Kidney (tissue), 13 donors: ENCODE measurements at regions not wholly inside any gene's neighbourhood (a gene's known extent, or its start where the extent isn't known, plus 50 kb on each side); places are given as distances from the start of the nearest gene placed in this dataset.

Experiments used
- DNase-seq, 5 donors: peaks; one replicate each; pipeline ENCODE4 v3.0.0-alpha.2; 2013 to 2020
- FAIRE-seq: peaks from 2 replicates; lab custom pipeline; 2012; peaks lifted over from hg19 to GRCh38; lab: Jason Lieb, UNC
- H3K27ac ChIP-seq, 2 donors: one replicate each; pipeline ENCODE4 v1.7.0; 2013; ENCODE audit warnings: low read depth in 2 of 2, low read length in 2 of 2, inconsistent platforms in 1 of 2
- H3K27me3 ChIP-seq: one replicate; pipeline ENCODE4 v1.7.1; 2013; ENCODE audit warnings: low read length, inconsistent platforms; ENCODE audit not compliant: control insufficient read depth, insufficient read depth
- H3K36me3 ChIP-seq, 3 donors: one replicate each; pipeline versions ENCODE4 v1.7.0 to v1.7.1; 2013; ENCODE audit warnings: low read length in 3 of 3, control low read depth in 1 of 3, inconsistent platforms in 1 of 3; ENCODE audit not compliant: insufficient read depth in 3 of 3, control insufficient read depth in 2 of 3
- H3K4me1 ChIP-seq, 3 donors: one replicate each; pipeline versions ENCODE4 v1.7.0 to v1.7.1; 2013; ENCODE audit warnings: low read length in 3 of 3, inconsistent platforms in 1 of 3, low read depth in 1 of 3; ENCODE audit not compliant: control insufficient read depth in 2 of 3, insufficient read depth in 2 of 3
- H3K4me3 ChIP-seq, 3 donors: one replicate each; pipeline versions ENCODE4 v1.7.0 to v1.8.1; 2013; ENCODE audit warnings: low read length in 3 of 3, control low read depth in 1 of 3, inconsistent platforms in 1 of 3
- H3K9ac ChIP-seq, 3 donors: one replicate each; pipeline versions ENCODE4 v1.7.0 to v1.7.1; 2013; ENCODE audit warnings: low read length in 3 of 3, control low read depth in 1 of 3, inconsistent platforms in 1 of 3
- H3K9me3 ChIP-seq, 3 donors: one replicate each; pipeline versions ENCODE4 v1.7.0 to v1.7.1; 2013; ENCODE audit warnings: low read length in 3 of 3, control low read depth in 1 of 3, inconsistent platforms in 1 of 3; ENCODE audit not compliant: control insufficient read depth in 2 of 3, insufficient read depth in 1 of 3
- CTCF ChIP-seq: IDR thresholded peaks from 3 replicates; pipeline ENCODE4 v1.5.1; 2012; ENCODE audit warnings: mild to moderate bottlenecking, moderate library complexity, borderline replicate concordance; ENCODE audit not compliant: insufficient read depth; ENCODE audit errors: extremely low read depth
- intact Hi-C: fragments of 100-400 bp; cut with DNase I; formaldehyde crosslinking; loops from one replicate; pipeline ENCODE4 v1.11.1; 2022
- donor health status: control.
- donor health status: control.
- donor health status: control.
- donor health status: control.
- donor health status: control.
- donor health status: DM: yes; HTN: yes; CAD: no.
- donor health status: Normal renal cell carcinoma (clear cell type).

GRCh38 chr7:142407939-142408570 lies 150.2 kb upstream of the PRSS58 start:
- Histone ChIP-seq H3K4me1 (peaks cover 0 to 3% (median 0%) of the 10 kb centered on the region in 3 donors), H3K27ac (no peak overlapping the region), H3K9ac (no peak overlapping the region), H3K27me3 (no peaks in the 10 kb centered on the region), H3K4me3 (no peak overlapping the region), H3K9me3 (no peaks in the 10 kb centered on the region), H3K36me3 (no peaks in the 10 kb centered on the region)
- FAIRE-seq, result no peak
- TF ChIP-seq CTCF, result no peak
- DNase-seq, result no peak
- intact Hi-C loops, result no loop called here

- TF ChIP-seq CTCF, result no peak
- no peaks in the 10 kb centered on the region for H3K36me3 ChIP-seq
- H3K9ac ChIP-seq, result no peak overlapping the region
- FAIRE-seq (no peak), DNase-seq (no peak)
- H3K4me3 ChIP-seq, result no peak overlapping the region
- H3K27ac ChIP-seq, result no peak overlapping the region
- no peaks in the 10 kb centered on the region for H3K9me3 ChIP-seq
- no peaks in the 10 kb centered on the region for H3K27me3 ChIP-seq
- intact Hi-C loops, result no loop called here
- H3K4me1 ChIP-seq, result no peaks in the 10 kb centered on the region
Measured at GRCh38 chr7:142405122-142405765, 147.4 kb upstream of the PRSS58 start.

GRCh38 chr7:142401951-142402350 lies 144.1 kb upstream of the PRSS58 start:
- FAIRE-seq (no peak), DNase-seq (no peak)
- H3K36me3 ChIP-seq, result no peaks in the 10 kb centered on the region
- H3K27ac ChIP-seq, result no peak overlapping the region
- H3K27me3 ChIP-seq, result no peaks in the 10 kb centered on the region
- H3K4me1 ChIP-seq, result no peaks in the 10 kb centered on the region
- no peak for TF ChIP-seq CTCF
- no peak overlapping the region for H3K9ac ChIP-seq
- no peaks in the 10 kb centered on the region for H3K9me3 ChIP-seq
- H3K4me3 ChIP-seq, result no peak overlapping the region
- intact Hi-C loops, result no loop called here
